ENCODE measurements at regions not wholly inside any gene's neighbourhood (a gene's known extent, or its start where the extent isn't known, plus 50 kb on each side); places are given as distances from the start of the nearest gene placed in this dataset.
A peak's percentile ranks its signal among the peaks of the same experiment; 100 is the strongest.
"Not testable (repeated sequence)": the region's sequence is repeated elsewhere in the genome, so short reads cannot be mapped to it uniquely, and the experiment has no call there.

DNA sequence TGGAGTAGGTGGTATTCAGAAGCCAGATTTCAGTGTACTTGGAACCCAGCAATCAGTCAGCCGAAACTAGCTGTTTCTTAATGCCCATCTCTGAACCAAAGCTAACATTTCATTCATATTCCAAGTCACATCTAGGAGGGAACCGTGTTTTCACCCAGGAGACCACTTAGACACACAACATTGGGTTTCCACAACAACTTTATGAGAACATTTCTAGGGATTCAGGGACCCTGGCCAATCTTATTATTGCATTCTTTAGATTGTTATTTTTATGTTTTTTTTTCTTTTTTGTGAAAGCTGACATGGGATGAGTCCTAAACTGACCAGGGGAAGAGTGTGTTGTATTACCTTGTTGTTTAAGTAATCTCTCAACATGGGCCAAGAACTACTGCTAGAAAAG lies 72.5 kb upstream of the KIAA0040 start:
- TF ChIP-seq, protein P1, sequence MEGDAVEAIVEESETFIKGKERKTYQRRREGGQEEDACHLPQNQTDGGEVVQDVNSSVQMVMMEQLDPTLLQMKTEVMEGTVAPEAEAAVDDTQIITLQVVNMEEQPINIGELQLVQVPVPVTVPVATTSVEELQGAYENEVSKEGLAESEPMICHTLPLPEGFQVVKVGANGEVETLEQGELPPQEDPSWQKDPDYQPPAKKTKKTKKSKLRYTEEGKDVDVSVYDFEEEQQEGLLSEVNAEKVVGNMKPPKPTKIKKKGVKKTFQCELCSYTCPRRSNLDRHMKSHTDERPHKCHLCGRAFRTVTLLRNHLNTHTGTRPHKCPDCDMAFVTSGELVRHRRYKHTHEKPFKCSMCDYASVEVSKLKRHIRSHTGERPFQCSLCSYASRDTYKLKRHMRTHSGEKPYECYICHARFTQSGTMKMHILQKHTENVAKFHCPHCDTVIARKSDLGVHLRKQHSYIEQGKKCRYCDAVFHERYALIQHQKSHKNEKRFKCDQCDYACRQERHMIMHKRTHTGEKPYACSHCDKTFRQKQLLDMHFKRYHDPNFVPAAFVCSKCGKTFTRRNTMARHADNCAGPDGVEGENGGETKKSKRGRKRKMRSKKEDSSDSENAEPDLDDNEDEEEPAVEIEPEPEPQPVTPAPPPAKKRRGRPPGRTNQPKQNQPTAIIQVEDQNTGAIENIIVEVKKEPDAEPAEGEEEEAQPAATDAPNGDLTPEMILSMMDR (conservative IDR thresholded peaks at IDR 0.05; ENCODE audit: low read depth, low read length), result no peak
- DNase-seq (ENCODE audit: low read depth), result no peak
- no peak overlapping the region for H3K4me3 ChIP-seq (ENCODE audit: low read depth, low read length)

GRCh38 chr1:175262621-175263020 lies 70.0 kb upstream of the KIAA0040 start:
- no peak overlapping the region for H3K4me3 ChIP-seq (ENCODE audit: low read depth, low read length)
- TF ChIP-seq, protein P1 (conservative IDR thresholded peaks at IDR 0.05; ENCODE audit: low read depth, low read length), result no peak
- DNase-seq (ENCODE audit: low read depth), result peak; percentile 13

GRCh38 chr1:175256246-175256645 lies 63.7 kb upstream of the KIAA0040 start:
- DNase-seq (ENCODE audit: low read depth); H3K4me3 ChIP-seq (ENCODE audit: low read depth, low read length): not testable (repeated sequence)

DNA sequence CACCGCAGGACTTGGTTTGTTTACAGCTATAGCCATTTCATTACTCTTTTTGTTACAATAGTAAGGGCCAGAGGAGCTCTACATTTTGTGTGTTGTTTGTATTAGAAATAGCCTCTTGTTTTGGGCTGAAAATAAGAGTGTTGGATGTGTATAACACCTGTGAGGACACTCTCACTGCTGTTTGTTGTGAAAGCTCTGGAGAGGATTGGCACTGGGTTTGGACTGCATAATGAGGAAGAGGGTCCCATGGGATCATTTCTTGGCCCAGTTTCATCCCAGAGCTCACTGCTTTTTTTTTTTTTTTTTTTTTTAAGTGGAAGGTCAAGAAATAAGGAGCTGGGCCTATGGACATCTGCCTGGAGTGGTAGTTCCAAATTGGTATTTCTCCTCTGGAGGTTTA lies 61.6 kb upstream of the KIAA0040 start:
- DNase-seq (ENCODE audit: low read depth), result no peak
- H3K4me3 ChIP-seq (ENCODE audit: low read depth, low read length), result no peak overlapping the region
- TF ChIP-seq, protein P1 (conservative IDR thresholded peaks at IDR 0.05; ENCODE audit: low read depth, low read length), result no peak

- TF ChIP-seq, protein P1 (conservative IDR thresholded peaks at IDR 0.05; ENCODE audit: low read depth, low read length), result no peak
- no peak overlapping the region for H3K4me3 ChIP-seq (ENCODE audit: low read depth, low read length)
- DNase-seq (ENCODE audit: low read depth), result no peak
These were observed 60.0 kb upstream of the KIAA0040 start for GRCh38 chr1:175252561-175252960.

- no peak overlapping the region for H3K4me3 ChIP-seq (ENCODE audit: low read depth, low read length)
- TF ChIP-seq, protein P1 (conservative IDR thresholded peaks at IDR 0.05; ENCODE audit: low read depth, low read length), result no peak
- DNase-seq (ENCODE audit: low read depth), result no peak
These were observed 57.5 kb upstream of the KIAA0040 start for GRCh38 chr1:175250027-175250426.

DNA sequence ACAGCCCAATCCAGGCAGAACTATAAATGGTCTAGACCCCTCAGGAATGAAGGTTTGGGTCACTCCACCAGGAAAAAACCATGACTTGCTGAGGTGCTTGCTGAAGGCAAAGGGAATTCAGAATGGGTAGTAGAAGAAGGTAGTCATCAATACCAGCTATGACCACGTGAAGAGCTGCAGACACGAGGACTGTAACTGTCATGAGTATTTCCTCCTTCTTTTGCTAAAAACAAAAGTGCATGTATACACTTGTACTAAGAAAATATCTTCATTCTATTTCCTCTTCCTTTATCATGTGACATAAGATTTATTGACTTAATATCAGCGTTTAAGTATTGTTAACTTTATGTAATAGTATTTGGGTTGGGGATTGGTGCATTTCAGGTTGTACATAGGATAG lies 55.5 kb upstream of the KIAA0040 start:
- not testable (repeated sequence) for DNase-seq (ENCODE audit: low read depth); H3K4me3 ChIP-seq (ENCODE audit: low read depth, low read length)

DNA sequence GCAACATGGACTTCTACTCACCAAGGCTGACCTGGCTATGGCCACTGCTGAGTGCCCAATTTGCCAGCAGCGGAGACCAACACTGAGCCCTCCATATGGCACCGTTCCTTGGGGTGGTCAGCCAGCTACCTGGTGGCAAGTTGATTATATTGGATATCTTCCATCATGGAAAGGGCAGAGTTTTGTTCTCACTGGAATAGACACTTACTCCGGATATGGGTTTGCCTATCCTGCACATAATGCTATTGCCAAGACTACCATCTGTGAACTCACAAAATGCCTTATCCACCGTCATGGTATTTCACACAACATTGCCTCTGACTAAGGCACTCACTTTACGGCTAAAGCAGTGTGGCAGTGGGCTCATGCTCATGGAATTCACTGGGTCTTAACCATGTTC lies 54.5 kb upstream of the KIAA0040 start:
- H3K4me3 ChIP-seq (ENCODE audit: low read depth, low read length); DNase-seq (ENCODE audit: low read depth): not testable (repeated sequence)

GRCh38 chr1:175245324-175245723 lies 52.7 kb upstream of the KIAA0040 start:
- H3K4me3 ChIP-seq (ENCODE audit: low read depth, low read length), result no peak overlapping the region
- no peak for DNase-seq (ENCODE audit: low read depth)
- TF ChIP-seq, protein P1 (conservative IDR thresholded peaks at IDR 0.05; ENCODE audit: low read depth, low read length), result no peak
